CD4-positive, alpha-beta T cell treated with Interleukin-12 subunit alpha and Interleukin-12 subunit beta, for 1 hour (primary cell): ENCODE measurements at regions not wholly inside any gene's neighbourhood (a gene's known extent, or its start where the extent isn't known, plus 50 kb on each side); places are given as distances from the start of the nearest gene placed in this dataset.
"Not testable (repeated sequence)": the region's sequence is repeated elsewhere in the genome, so short reads cannot be mapped to it uniquely, and the experiment has no call there.

ENCODE experiments used
- DNase-seq: peaks from one replicate; pipeline ENCODE4 v3.0.0-alpha.2; 2020

- DNase-seq: not testable (repeated sequence)
Observed at GRCh38 chr2:36157093-36157492, 198.5 kb upstream of the CRIM1 start.

GRCh38 chr2:36147670-36148390 is 207.7 kb upstream of the CRIM1 start:
- no peak for DNase-seq

GRCh38 chr2:36146765-36147164 is 208.8 kb upstream of the CRIM1 start:
- no peak for DNase-seq

- DNase-seq: no peak
Observed at GRCh38 chr2:36140391-36140790, 215.2 kb upstream of the CRIM1 start.

- DNase-seq: peak; percentile 3
Observed at GRCh38 chr2:36137612-36138011, 218.0 kb upstream of the CRIM1 start.

GRCh38 chr2:36134281-36134680 is 221.3 kb upstream of the CRIM1 start:
- DNase-seq: no peak

GRCh38 chr2:36128359-36128758 is 227.2 kb upstream of the CRIM1 start:
- DNase-seq: no peak

- DNase-seq: no peak
Observed at GRCh38 chr2:36125702-36126101, 229.9 kb upstream of the CRIM1 start.

GRCh38 chr2:36123995-36124394 is 231.6 kb upstream of the CRIM1 start:
- no peak for DNase-seq

- no peak for DNase-seq
Observed at GRCh38 chr2:36097022-36097421, 258.6 kb upstream of the CRIM1 start.

GRCh38 chr2:36091844-36092741 is 263.5 kb upstream of the CRIM1 start:
- DNase-seq: not testable (repeated sequence)

GRCh38 chr2:36088716-36089328 is 266.8 kb upstream of the CRIM1 start:
- DNase-seq: no peak

GRCh38 chr2:36087344-36087743 is 268.2 kb upstream of the CRIM1 start:
- no peak for DNase-seq

GRCh38 chr2:36079793-36080192 is 275.8 kb upstream of the CRIM1 start:
- DNase-seq: no peak

GRCh38 chr2:36074008-36074407 is 281.6 kb upstream of the CRIM1 start:
- DNase-seq: no peak

- DNase-seq: no peak
Observed at GRCh38 chr2:36071698-36072097, 283.9 kb upstream of the CRIM1 start.

- no peak for DNase-seq
Observed at GRCh38 chr2:36069074-36069473, 286.5 kb upstream of the CRIM1 start.

- no peak for DNase-seq
Observed at GRCh38 chr2:36068086-36068485, 287.5 kb upstream of the CRIM1 start.

GRCh38 chr2:36060133-36060532 is 295.4 kb upstream of the CRIM1 start:
- DNase-seq: no peak

GRCh38 chr2:36059691-36060090 is 295.9 kb upstream of the CRIM1 start:
- DNase-seq: no peak

- no peak for DNase-seq
Observed at GRCh38 chr2:36058953-36059352, 296.6 kb upstream of the CRIM1 start.

- no peak for DNase-seq
Observed at GRCh38 chr2:36058076-36058475, 297.5 kb upstream of the CRIM1 start.

GRCh38 chr2:36052819-36053218 is 302.8 kb upstream of the CRIM1 start:
- DNase-seq: no peak

- DNase-seq: no peak
Observed at GRCh38 chr2:36044411-36044810, 311.2 kb upstream of the CRIM1 start.
